ENCODE measurements at regions not wholly inside any gene's neighbourhood (a gene's known extent, or its start where the extent isn't known, plus 50 kb on each side); places are given as distances from the start of the nearest gene placed in this dataset.

DNA sequence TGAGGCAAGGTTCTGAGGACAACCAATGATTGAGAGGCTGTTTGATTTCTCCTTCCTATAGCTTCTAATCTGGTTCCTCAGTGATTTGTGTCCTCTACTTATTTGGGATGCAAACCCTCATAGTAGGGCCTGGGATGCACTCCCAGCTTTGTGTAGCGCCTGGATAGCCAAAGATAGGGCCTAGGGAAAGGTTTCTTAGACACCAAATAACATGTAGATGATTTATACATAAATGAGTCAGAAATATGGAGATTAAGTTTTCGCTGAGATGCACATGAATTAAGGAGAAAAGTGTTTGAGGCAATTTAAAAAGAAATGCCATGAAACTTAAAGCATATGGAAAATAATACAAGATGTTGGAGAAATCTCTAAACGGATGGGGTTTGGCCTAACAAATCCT lies 66.0 kb upstream of the LMO4 start:
- TF ChIP-seq POLR2AphosphoS5 (IDR thresholded peaks at IDR 0.05; ENCODE audit: insufficient read depth, low read depth, low read length) (no peak), POLR2A (IDR thresholded peaks at IDR 0.05; ENCODE audit: low read depth, low read length) (no peak), GATA2 (IDR thresholded peaks at IDR 0.05; ENCODE audit: insufficient read depth, insufficient read length, low read depth, low read length) (no peak), MYC (IDR thresholded peaks at IDR 0.05; ENCODE audit: low read depth, low read length) (no peak), EZH2 (IDR thresholded peaks at IDR 0.05; ENCODE audit: borderline replicate concordance, low read depth, low read length, severe bottlenecking) (no peak)
- TF ChIP-seq, protein P1, sequence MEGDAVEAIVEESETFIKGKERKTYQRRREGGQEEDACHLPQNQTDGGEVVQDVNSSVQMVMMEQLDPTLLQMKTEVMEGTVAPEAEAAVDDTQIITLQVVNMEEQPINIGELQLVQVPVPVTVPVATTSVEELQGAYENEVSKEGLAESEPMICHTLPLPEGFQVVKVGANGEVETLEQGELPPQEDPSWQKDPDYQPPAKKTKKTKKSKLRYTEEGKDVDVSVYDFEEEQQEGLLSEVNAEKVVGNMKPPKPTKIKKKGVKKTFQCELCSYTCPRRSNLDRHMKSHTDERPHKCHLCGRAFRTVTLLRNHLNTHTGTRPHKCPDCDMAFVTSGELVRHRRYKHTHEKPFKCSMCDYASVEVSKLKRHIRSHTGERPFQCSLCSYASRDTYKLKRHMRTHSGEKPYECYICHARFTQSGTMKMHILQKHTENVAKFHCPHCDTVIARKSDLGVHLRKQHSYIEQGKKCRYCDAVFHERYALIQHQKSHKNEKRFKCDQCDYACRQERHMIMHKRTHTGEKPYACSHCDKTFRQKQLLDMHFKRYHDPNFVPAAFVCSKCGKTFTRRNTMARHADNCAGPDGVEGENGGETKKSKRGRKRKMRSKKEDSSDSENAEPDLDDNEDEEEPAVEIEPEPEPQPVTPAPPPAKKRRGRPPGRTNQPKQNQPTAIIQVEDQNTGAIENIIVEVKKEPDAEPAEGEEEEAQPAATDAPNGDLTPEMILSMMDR (IDR thresholded peaks at IDR 0.05; ENCODE audit: extremely low read depth in 1 of 2, insufficient read depth in 1 of 2, low read depth in 1 of 2, low read length in 2 of 2), result no peak
- TF ChIP-seq, protein P2, sequence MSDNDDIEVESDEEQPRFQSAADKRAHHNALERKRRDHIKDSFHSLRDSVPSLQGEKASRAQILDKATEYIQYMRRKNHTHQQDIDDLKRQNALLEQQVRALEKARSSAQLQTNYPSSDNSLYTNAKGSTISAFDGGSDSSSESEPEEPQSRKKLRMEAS (IDR thresholded peaks at IDR 0.05; ENCODE audit: insufficient read depth, insufficient read length), result no peak
